ENCODE measurements at regions not wholly inside any gene's neighbourhood (a gene's known extent, or its start where the extent isn't known, plus 50 kb on each side); places are given as distances from the start of the nearest gene placed in this dataset.

DNA sequence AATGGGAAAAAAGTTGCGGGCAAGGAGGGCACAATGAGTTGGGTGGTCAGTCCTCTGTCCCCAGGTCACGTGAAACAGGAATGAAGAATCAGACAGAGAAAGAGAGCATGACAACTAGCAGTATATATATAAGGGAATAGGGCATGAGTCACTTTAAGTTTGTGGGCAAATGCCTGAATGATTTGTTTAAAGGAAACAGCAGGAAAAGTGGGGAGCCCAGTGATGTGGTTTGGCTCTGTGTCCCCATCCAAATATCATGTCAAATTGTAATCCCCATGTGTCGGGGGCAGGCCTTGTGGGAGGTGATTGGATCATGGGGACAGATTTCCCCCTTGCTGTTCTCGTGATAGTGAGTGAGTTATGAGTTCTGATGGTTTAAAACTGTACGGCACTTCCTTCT is 195.3 kb upstream of the IGF1 start:
- TF ChIP-seq YY1 (IDR thresholded peaks at IDR 0.05; ENCODE audit: low read depth), result no peak
- no peak for TF ChIP-seq EP300 (IDR thresholded peaks at IDR 0.05; ENCODE audit: borderline replicate concordance)
- TF ChIP-seq MAX (IDR thresholded peaks at IDR 0.05), result no peak
- TF ChIP-seq CEBPB (IDR thresholded peaks at IDR 0.05), result no peak
- TF ChIP-seq TCF12 (IDR thresholded peaks at IDR 0.05; ENCODE audit: low read depth), result no peak
- TF ChIP-seq EGR1 (IDR thresholded peaks at IDR 0.05), result no peak
- TF ChIP-seq TEAD4 (IDR thresholded peaks at IDR 0.05), result no peak
- no peak for TF ChIP-seq RAD21 (IDR thresholded peaks at IDR 0.05; ENCODE audit: low read depth)
- TF ChIP-seq, protein P1, sequence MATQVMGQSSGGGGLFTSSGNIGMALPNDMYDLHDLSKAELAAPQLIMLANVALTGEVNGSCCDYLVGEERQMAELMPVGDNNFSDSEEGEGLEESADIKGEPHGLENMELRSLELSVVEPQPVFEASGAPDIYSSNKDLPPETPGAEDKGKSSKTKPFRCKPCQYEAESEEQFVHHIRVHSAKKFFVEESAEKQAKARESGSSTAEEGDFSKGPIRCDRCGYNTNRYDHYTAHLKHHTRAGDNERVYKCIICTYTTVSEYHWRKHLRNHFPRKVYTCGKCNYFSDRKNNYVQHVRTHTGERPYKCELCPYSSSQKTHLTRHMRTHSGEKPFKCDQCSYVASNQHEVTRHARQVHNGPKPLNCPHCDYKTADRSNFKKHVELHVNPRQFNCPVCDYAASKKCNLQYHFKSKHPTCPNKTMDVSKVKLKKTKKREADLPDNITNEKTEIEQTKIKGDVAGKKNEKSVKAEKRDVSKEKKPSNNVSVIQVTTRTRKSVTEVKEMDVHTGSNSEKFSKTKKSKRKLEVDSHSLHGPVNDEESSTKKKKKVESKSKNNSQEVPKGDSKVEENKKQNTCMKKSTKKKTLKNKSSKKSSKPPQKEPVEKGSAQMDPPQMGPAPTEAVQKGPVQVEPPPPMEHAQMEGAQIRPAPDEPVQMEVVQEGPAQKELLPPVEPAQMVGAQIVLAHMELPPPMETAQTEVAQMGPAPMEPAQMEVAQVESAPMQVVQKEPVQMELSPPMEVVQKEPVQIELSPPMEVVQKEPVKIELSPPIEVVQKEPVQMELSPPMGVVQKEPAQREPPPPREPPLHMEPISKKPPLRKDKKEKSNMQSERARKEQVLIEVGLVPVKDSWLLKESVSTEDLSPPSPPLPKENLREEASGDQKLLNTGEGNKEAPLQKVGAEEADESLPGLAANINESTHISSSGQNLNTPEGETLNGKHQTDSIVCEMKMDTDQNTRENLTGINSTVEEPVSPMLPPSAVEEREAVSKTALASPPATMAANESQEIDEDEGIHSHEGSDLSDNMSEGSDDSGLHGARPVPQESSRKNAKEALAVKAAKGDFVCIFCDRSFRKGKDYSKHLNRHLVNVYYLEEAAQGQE (IDR thresholded peaks at IDR 0.05; ENCODE audit: low read depth), result no peak

Measured in Ishikawa (cell line).